Mesodermal cell (in vitro differentiated cells): ENCODE measurements at regions not wholly inside any gene's neighbourhood (a gene's known extent, or its start where the extent isn't known, plus 50 kb on each side); places are given as distances from the start of the nearest gene placed in this dataset.

Source experiments
- H3K27ac ChIP-seq: 2 replicates; pipeline ENCODE4 v1.7.0; 2013; ENCODE audit warnings: mild to moderate bottlenecking, low read depth, low read length, moderate library complexity; ENCODE audit not compliant: severe bottlenecking
- H3K36me3 ChIP-seq: 2 replicates; pipeline ENCODE4 v1.7.1; 2013; ENCODE audit warnings: mild to moderate bottlenecking, low read length, moderate library complexity; ENCODE audit not compliant: control insufficient read depth, insufficient read depth
- H3K4me1 ChIP-seq: one replicate; pipeline ENCODE4 v1.7.1; 2013; ENCODE audit warnings: mild to moderate bottlenecking, low read length; ENCODE audit not compliant: insufficient read depth, control insufficient read depth, poor library complexity, severe bottlenecking
- H3K4me3 ChIP-seq: 2 replicates; pipeline ENCODE4 v1.7.0; 2013; ENCODE audit warnings: low read length, control low read depth, mild to moderate bottlenecking; ENCODE audit not compliant: insufficient read depth, poor library complexity, severe bottlenecking; ENCODE audit errors: extremely low read depth
- H3K9me3 ChIP-seq: 2 replicates; pipeline ENCODE4 v1.7.1; 2013; ENCODE audit warnings: mild to moderate bottlenecking, low read length, moderate library complexity; ENCODE audit not compliant: control insufficient read depth
- WGBS, 2 experiments: methylation state at CpG; one replicate each; pipeline ENCODE4 v1.1.5; 2013; ENCODE audit warnings: missing lambda C conversion rate in 2 of 2; ENCODE audit not compliant: insufficient coverage in 2 of 2; 5-methylcytosine and 5-hydroxymethylcytosine counted together

DNA sequence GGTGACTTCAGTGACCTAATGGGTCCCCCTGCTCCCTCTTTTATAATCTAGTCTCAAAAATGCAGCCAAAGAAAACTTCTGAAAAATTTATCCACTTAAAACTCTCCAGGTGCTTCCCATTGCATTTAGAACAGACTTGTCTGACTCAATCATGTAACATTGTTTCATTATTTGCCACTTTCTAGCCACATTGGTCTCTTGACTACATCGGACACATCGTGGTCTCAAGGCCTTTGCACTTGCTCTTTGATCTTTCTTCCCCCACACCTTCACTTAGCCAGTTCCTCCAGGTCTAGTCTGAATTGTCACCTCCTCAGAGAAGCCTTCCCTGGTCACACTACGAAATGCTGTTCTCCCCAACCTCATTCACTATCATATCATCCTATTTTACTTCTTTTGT is 97.0 kb upstream of the E2F8 start:
- Histone ChIP-seq H3K27ac (no peak overlapping the region), H3K36me3 (no peaks in the 10 kb centered on the region), H3K4me1 (no peaks in the 10 kb centered on the region), H3K4me3 (no peak overlapping the region), H3K9me3 (no peaks in the 10 kb centered on the region)
- 83 to 88% methylated on average over 3 of the region's 3 CpGs for WGBS, 2 experiments

DNA sequence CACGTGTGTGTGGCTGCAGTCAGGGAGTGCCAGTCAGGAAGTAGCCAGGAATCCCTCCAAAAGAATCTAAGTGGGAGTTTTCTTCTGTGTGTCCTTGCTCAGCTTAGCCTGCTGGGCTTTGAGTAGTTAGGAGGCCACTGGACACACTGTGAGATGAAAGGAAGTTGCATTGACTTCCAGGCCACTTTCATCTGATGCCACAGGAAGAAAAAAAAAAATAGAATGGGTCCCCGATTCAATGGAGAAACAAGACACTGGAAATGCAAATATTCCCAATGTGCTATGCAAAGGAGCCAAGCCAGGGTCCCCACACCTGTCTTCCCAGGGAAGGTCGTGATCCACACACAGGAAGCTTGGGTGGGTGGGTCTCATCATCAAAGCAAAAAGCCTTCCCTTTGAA is 95.6 kb upstream of the E2F8 start:
- no peak overlapping the region for H3K4me3 ChIP-seq
- no peaks in the 10 kb centered on the region for H3K4me1 ChIP-seq
- no peaks in the 10 kb centered on the region for H3K9me3 ChIP-seq
- 73 to 82% methylated on average over 1 to 2 of the region's 3 CpGs for WGBS, 2 experiments
- no peaks in the 10 kb centered on the region for H3K36me3 ChIP-seq
- no peak overlapping the region for H3K27ac ChIP-seq

DNA sequence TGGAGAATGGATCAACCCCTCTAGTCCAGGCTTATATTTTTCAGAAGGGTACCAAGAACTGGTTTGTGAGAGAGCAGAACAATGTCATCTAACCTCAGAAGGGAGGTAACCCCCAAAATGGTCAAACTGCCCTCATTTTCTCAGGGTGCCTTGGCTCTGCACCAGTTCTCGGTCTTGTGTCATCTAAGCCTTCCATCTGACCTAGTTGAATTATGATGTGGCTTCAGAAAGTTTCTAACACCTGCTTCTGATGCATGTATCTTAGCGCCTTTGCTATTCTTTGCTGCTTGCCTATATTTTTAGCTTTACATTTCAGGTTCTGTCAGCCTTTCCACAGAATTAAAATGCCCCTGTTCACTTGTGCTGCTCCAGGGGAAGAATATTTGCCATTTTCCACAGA is 91.7 kb upstream of the E2F8 start:
- no peaks in the 10 kb centered on the region for H3K4me1 ChIP-seq
- H3K36me3 ChIP-seq: no peaks in the 10 kb centered on the region
- WGBS, 2 experiments: 87 to 100% methylated on average over 1 to 2 of the region's 2 CpGs
- H3K27ac ChIP-seq: no peak overlapping the region
- H3K9me3 ChIP-seq: no peaks in the 10 kb centered on the region
- H3K4me3 ChIP-seq: no peak overlapping the region

DNA sequence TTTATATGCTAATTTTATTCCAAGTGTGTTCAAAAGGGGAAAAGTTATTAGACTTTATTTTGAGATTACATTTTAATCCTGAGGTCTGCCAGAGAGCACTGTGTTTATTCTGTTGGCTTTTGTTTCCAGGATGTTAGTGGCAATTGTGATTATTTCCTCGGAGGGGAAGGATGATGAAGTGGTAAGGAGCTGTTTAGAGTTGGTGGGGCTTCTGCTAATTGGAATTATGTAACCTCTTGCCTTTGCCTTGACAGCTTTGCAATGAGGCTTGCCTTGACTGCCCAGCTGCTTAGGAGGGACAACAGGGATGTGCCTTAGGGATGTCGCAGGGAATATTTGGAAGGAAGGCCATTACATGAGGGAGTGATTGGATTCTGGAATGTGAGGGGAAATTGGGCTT is 89.7 kb upstream of the E2F8 start:
- WGBS, 2 experiments: 72 to 77% methylated on average over 2 of the region's 2 CpGs
- Histone ChIP-seq H3K9me3 (no peaks in the 10 kb centered on the region), H3K4me1 (no peaks in the 10 kb centered on the region), H3K4me3 (no peak overlapping the region), H3K36me3 (no peaks in the 10 kb centered on the region), H3K27ac (no peak overlapping the region)

DNA sequence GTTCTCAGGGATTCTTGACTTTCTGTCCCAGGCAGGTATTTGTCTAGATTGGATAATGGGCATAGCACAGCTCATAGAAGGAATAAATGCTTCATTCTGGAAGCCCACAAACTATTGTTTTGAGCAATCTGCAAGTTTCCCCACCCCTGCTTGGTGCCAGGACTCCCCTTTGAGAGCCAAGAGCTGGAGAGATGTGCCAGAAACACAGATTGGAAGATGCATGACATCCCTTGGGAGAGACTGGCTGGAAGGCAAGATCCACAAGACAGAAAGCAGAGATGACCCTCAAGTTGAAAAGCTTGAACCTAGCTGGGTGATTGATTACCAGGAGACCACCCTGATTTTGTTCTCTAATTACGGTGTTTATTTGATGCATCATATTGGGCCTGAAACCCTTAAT is 89.2 kb upstream of the E2F8 start:
- Histone ChIP-seq H3K4me3 (no peak overlapping the region), H3K27ac (no peak overlapping the region), H3K4me1 (no peaks in the 10 kb centered on the region), H3K9me3 (no peaks in the 10 kb centered on the region), H3K36me3 (no peaks in the 10 kb centered on the region)
- WGBS, 2 experiments: 92 to 100% methylated on average over 1 of the region's 1 CpG

DNA sequence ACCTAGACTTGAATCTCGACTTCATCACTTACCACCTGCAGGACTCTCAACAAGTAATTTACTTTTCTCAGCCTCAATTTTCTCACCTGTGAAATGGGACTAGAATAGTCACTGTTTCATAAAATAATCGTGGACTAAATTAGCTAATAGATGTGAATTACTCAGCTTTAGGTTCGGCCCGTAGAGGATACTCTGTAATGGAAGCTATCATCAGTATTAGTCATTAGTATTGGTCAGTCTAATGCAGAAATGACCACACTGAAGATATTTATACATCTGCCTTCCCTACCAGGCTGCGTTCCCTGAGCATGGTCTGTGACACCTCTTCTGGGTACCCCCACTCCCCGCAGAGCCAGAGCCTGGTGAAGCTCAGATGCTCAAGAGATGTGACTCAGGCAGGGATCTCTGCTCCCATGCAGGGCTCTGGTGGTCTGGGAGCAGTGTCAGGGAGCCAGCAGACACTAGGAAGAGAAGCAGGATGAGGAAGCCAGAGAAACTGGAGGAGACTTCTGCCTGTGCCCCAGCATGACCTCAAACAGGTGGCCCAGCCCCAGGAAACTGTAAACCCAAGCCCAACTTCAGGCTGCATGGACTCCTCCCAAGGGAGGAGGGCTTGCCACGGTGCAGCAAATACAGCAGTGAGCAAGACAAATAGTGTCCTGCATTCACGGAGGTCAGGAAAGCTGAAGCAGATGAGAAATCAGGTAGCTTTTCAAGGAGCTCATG is 88.0 kb upstream of the E2F8 start:
- no peaks in the 10 kb centered on the region for H3K9me3 ChIP-seq
- no peak overlapping the region for H3K27ac ChIP-seq
- no peaks in the 10 kb centered on the region for H3K36me3 ChIP-seq
- 71 to 72% methylated on average over 2 to 7 of the region's 8 CpGs for WGBS, 2 experiments
- H3K4me1 ChIP-seq: no peaks in the 10 kb centered on the region
- no peak overlapping the region for H3K4me3 ChIP-seq

DNA sequence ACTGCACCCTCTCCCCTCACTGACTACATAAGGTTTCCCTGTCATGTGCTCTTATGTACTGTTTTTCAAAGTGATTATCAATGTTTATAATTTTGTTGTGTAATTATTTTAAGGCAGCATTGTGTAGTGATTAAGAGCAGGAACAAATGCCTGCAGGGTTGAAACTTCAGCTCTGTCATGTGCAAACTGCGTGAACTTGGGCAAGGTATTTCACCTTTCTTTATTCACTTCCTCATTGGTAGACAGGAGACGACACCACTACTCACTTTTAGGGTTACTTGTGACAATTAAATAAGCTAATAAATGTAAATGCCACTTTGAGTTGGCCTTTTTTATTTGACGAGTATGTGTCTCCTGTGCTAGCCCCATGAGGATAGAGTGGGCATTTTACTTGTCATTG is 86.5 kb upstream of the E2F8 start:
- no peak overlapping the region for H3K27ac ChIP-seq
- no peak overlapping the region for H3K4me3 ChIP-seq
- no peaks in the 10 kb centered on the region for H3K9me3 ChIP-seq
- no peaks in the 10 kb centered on the region for H3K4me1 ChIP-seq
- no peaks in the 10 kb centered on the region for H3K36me3 ChIP-seq
- 100% methylated on average over 1 of the region's 3 CpGs; no CpG with 5 or more reads in 1 of the 2 experiments for WGBS, 2 experiments

DNA sequence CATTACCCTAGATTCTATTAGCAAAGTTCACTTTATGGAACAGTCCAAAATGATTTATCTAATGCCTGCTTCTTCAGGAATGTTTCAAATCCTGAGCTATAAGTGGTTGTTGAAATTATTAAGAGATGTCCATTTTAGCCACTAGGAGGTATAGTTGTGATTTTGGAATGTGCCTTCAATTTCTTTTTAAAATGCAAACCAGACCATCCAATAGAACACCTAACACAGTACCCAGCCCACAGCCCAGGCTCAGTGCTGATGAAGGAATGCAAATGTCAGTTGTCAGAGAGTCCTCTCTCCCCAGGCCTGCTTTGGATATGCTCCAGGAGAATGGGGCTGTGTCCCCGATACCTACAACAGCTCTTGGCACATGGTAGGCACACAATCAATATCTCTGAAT is 85.8 kb upstream of the E2F8 start:
- Histone ChIP-seq H3K4me1 (no peaks in the 10 kb centered on the region), H3K27ac (no peak overlapping the region), H3K9me3 (no peaks in the 10 kb centered on the region), H3K4me3 (no peak overlapping the region), H3K36me3 (no peaks in the 10 kb centered on the region)
- 100% methylated on average over 1 of the region's 1 CpG; no CpG with 5 or more reads in 1 of the 2 experiments for WGBS, 2 experiments

DNA sequence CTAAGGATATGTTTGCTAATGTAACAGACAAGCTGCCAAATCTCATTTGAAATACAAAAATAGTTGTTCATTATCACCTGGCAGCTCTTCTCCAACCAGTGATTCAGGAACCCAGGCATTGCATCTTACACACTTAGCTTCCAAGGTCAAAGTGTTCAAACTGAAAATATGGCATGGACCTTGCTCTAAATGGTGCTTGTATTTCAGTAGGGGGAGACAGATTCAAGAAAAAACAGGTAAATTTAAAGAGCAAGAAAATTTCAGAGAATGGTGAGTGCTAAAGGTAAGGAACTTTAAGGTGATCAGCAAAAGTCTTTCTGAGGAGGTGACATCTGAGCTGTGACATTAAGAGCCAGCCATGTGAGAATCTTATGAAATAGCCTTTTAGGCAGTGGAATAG is 82.8 kb upstream of the E2F8 start:
- Histone ChIP-seq H3K4me1 (no peaks in the 10 kb centered on the region), H3K9me3 (no peaks in the 10 kb centered on the region), H3K36me3 (no peaks in the 10 kb centered on the region), H3K27ac (no peak overlapping the region), H3K4me3 (no peak overlapping the region)

DNA sequence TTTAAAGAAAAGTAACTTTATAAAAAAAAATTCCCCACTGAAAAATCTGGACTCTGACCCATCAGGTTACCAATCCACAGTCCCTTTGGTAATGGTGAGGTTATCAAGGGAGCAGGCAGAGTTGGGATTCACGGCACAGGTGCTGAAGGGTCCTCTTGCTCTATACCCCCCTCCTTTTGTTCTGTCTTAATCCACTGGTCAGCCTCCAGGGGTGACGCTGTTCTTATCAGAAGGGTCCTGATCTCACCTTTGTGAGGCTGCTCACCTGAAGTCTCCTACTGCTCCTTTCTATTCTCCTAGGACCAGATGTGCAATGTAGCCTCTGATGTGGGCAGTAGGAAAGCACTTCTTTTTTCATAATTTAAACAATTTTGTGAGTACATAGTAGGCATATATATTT is 80.6 kb upstream of the E2F8 start:
- Histone ChIP-seq H3K27ac (no peak overlapping the region), H3K36me3 (no peaks in the 10 kb centered on the region), H3K4me1 (no peaks in the 10 kb centered on the region), H3K4me3 (no peak overlapping the region), H3K9me3 (no peaks in the 10 kb centered on the region)
- 80 to 100% methylated on average over 1 to 2 of the region's 2 CpGs for WGBS, 2 experiments

DNA sequence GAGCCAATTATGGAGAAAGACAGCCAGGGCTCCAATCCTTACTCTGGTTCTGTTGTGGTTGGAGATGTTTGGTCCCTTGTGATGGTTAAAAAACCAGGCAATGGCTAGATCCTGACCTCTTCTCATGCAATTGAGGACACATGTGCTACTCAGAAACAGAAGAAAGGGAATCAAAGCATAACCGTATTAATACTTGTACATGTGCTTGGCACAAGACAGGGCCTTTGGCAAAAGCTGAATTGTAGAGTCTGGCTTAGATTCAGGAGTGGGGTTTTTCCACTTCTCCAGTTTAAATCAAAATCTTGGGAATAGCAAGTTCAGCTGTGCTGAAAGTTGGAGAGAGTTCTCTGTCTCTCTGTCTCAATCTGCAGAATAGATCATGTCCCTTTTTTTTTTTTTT is 80.1 kb upstream of the E2F8 start:
- no peak overlapping the region for H3K4me3 ChIP-seq
- whole genome bisulfite sequencing, 2 experiments: 63% methylated on average over 1 of the region's 1 CpG; no CpG with 5 or more reads in 1 of the 2 experiments
- H3K36me3 ChIP-seq: no peaks in the 10 kb centered on the region
- H3K4me1 ChIP-seq: no peaks in the 10 kb centered on the region
- no peak overlapping the region for H3K27ac ChIP-seq
- H3K9me3 ChIP-seq: no peaks in the 10 kb centered on the region
